ENCODE measurements at regions not wholly inside any gene's neighbourhood (a gene's known extent, or its start where the extent isn't known, plus 50 kb on each side); places are given as distances from the start of the nearest gene placed in this dataset.

GRCh38 chrX:148135738-148136137 is 154.6 kb downstream of the FMR1NB start:
- TF ChIP-seq CTCF (IDR thresholded peaks at IDR 0.05; ENCODE audit: insufficient read depth, low read depth, low read length, missing control alignments) = no peak
- no peak overlapping the region for H3K4me3 ChIP-seq (ENCODE audit: low read length)
- peak; percentile 81 for DNase-seq (ENCODE audit: low read depth)

GRCh38 chrX:148146121-148146520 is 165.0 kb downstream of the FMR1NB start:
- TF ChIP-seq CTCF (IDR thresholded peaks at IDR 0.05; ENCODE audit: insufficient read depth, low read depth, low read length, missing control alignments) = no peak
- no peak overlapping the region for H3K4me3 ChIP-seq (ENCODE audit: low read length)
- no peak for DNase-seq (ENCODE audit: low read depth)

GRCh38 chrX:148156986-148157385 is 175.8 kb downstream of the FMR1NB start:
- no peak for DNase-seq (ENCODE audit: low read depth)
- no peak overlapping the region for H3K4me3 ChIP-seq (ENCODE audit: low read length)
- no peak for TF ChIP-seq CTCF (IDR thresholded peaks at IDR 0.05; ENCODE audit: insufficient read depth, low read depth, low read length, missing control alignments)

- no peak for TF ChIP-seq CTCF (IDR thresholded peaks at IDR 0.05; ENCODE audit: insufficient read depth, low read depth, low read length, missing control alignments)
- DNase-seq (ENCODE audit: low read depth) = no peak
- H3K4me3 ChIP-seq (ENCODE audit: low read length) = no peak overlapping the region
Measured at GRCh38 chrX:148159796-148160195, 178.7 kb downstream of the FMR1NB start.

- no peak for DNase-seq (ENCODE audit: low read depth)
- no peak for TF ChIP-seq CTCF (IDR thresholded peaks at IDR 0.05; ENCODE audit: insufficient read depth, low read depth, low read length, missing control alignments)
- H3K4me3 ChIP-seq (ENCODE audit: low read length) = no peak overlapping the region
Measured at GRCh38 chrX:148161701-148162100, 180.6 kb downstream of the FMR1NB start.

- DNase-seq (ENCODE audit: low read depth) = no peak
- no peak for TF ChIP-seq CTCF (IDR thresholded peaks at IDR 0.05; ENCODE audit: insufficient read depth, low read depth, low read length, missing control alignments)
- H3K4me3 ChIP-seq (ENCODE audit: low read length) = no peak overlapping the region
Measured at GRCh38 chrX:148185631-148186030, 204.5 kb downstream of the FMR1NB start.

GRCh38 chrX:148192547-148192946 is 211.4 kb downstream of the FMR1NB start:
- DNase-seq (ENCODE audit: low read depth) = no peak
- no peak for TF ChIP-seq CTCF (IDR thresholded peaks at IDR 0.05; ENCODE audit: insufficient read depth, low read depth, low read length, missing control alignments)
- no peak overlapping the region for H3K4me3 ChIP-seq (ENCODE audit: low read length)

Data from epithelial cell of esophagus (primary cell).